Thyroid gland (tissue), 4 donors: ENCODE measurements at regions not wholly inside any gene's neighbourhood (a gene's known extent, or its start where the extent isn't known, plus 50 kb on each side); places are given as distances from the start of the nearest gene placed in this dataset.
"Not testable (repeated sequence)": the region's sequence is repeated elsewhere in the genome, so short reads cannot be mapped to it uniquely, and the experiment has no call there.

Source experiments
- DNase-seq, 2 donors: peaks; one replicate each; pipeline ENCODE4 v3.0.0-alpha.2; 2019
- H3K27ac ChIP-seq, 3 donors: fragments of 200-600 bp; sonication (generic); 1 replicate in 2 of 3; 2 replicates in 1 of 3; pipeline ENCODE4 v1.5.1; 2016 to 2019; ENCODE audit warnings: mild to moderate bottlenecking in 1 of 3, moderate library complexity in 1 of 3
- H3K27me3 ChIP-seq: fragments of 200-600 bp; sonication (generic); one replicate; pipeline ENCODE4 v1.5.1; 2019
- H3K36me3 ChIP-seq, 2 donors: fragments of 200-600 bp; sonication (generic); one replicate each; pipeline ENCODE4 v1.5.1; 2016 to 2019
- H3K4me1 ChIP-seq, 2 donors: fragments of 200-600 bp; sonication (generic); one replicate each; pipeline ENCODE4 v1.5.1; 2017 to 2019
- H3K4me3 ChIP-seq, 3 donors: fragments of 200-600 bp; sonication (generic); replicated peaks in 1 of 3; 1 replicate in 2 of 3; 2 replicates in 1 of 3; pipeline ENCODE4 v1.5.1; 2016; ENCODE audit warnings: mild to moderate bottlenecking in 1 of 3
- H3K9me3 ChIP-seq: fragments of 200-600 bp; sonication (generic); one replicate; pipeline ENCODE4 v1.5.1; 2017
- CTCF ChIP-seq, 6 experiments: fragments of 200-600 bp in 3 of 6; fragments of 450-650 bp in 3 of 6; sonication (generic) in 3 of 6; IDR thresholded peaks; one replicate each; pipeline ENCODE4 v1.5.1; 2016 to 2019; ENCODE audit warnings: antibody characterized with exemption in 6 of 6, mild to moderate bottlenecking in 2 of 6, inconsistent platforms in 1 of 6, moderate library complexity in 1 of 6
- POLR2A ChIP-seq, 2 donors: fragments of 450-650 bp; IDR thresholded peaks; one replicate each; pipeline ENCODE4 v1.6.1; 2017; ENCODE audit warnings: antibody characterized with exemption in 2 of 2, mild to moderate bottlenecking in 2 of 2, moderate library complexity in 1 of 2
- WGBS, 2 donors: methylation state at CpG; one replicate each; pipeline ENCODE4 v1.1.5; 2017; 5-methylcytosine and 5-hydroxymethylcytosine counted together
- intact Hi-C: fragments of 100-400 bp; cut with DNase I; formaldehyde crosslinking; loops from one replicate; pipeline ENCODE4 v1.15.1; 2023

DNA sequence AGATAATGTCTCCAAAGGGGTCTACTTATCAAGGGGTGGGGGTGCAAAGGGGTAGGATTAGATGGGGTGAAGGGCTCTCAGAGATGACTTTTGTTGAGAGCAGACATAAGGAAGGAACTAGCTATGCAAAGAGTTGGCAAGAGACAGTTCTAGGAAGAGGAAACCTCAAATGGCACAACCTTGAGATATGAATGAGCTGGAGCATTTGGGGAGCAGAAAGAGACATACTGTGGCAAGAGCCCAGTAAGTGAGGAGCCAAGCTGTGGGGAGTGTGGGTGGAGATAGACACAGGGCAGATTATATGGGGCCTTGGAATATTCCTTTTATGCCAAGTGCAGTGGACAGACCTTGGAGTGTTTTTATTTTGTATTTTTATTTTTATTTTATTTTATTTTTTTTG, 84.8 kb upstream of the BTG3 start:
- Histone ChIP-seq H3K4me1 (no peaks in the 10 kb centered on the region), H3K9me3 (no peaks in the 10 kb centered on the region), H3K27me3 (no peaks in the 10 kb centered on the region), H3K36me3 (no peaks in the 10 kb centered on the region), H3K27ac (no peak overlapping the region), H3K4me3 (no peak overlapping the region)
- intact Hi-C loops = no loop called here
- DNase-seq = no peak
- TF ChIP-seq CTCF (IDR thresholded peaks at IDR 0.05) (no peak), POLR2A (IDR thresholded peaks at IDR 0.05) (no peak)

- H3K9me3 ChIP-seq, DNase-seq, H3K27me3 ChIP-seq, H3K4me3 ChIP-seq, intact Hi-C loops, H3K36me3 ChIP-seq, H3K4me1 ChIP-seq, H3K27ac ChIP-seq: not testable (repeated sequence)
- 74 to 89% methylated on average over 8 to 9 of the region's 9 CpGs for WGBS, 2 donors
These were observed 81.7 kb upstream of the BTG3 start for GRCh38 chr21:17694416-17694815.

GRCh38 chr21:17693801-17694200, 81.1 kb upstream of the BTG3 start:
- DNase-seq = no peak
- Histone ChIP-seq H3K27ac (no peak overlapping the region), H3K4me1 (peaks cover 0 to 8% of the 10 kb centered on the region in 2 donors), H3K9me3 (no peaks in the 10 kb centered on the region), H3K36me3 (no peaks in the 10 kb centered on the region), H3K4me3 (no peak overlapping the region), H3K27me3 (no peaks in the 10 kb centered on the region)
- WGBS, 2 donors = 85 to 87% methylated on average over 8 of the region's 8 CpGs
- intact Hi-C loops = no loop called here
- no peak for TF ChIP-seq CTCF (IDR thresholded peaks at IDR 0.05)
- no peak for TF ChIP-seq POLR2A (IDR thresholded peaks at IDR 0.05)

DNA sequence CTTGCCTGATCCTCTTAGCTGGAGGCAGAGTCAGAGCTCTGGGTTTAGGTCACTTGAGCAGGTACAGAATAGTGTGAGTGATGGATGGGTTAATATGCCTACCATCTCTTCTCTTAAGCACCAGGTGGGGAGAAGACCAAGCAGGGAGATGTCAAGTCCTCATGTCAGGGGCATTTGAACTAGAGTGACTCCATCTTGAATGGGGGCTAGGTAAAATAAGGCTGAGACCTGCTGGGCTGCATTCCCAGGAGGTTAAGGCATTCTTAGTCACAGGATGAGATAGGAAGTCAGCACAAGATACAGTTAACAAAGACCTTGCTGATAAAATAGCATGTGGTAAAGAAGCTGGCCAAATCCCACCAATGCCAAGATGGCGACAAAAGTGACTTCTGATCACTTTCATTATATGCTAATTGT, 77.4 kb upstream of the BTG3 start:
- H3K4me1 ChIP-seq = peaks cover 0 to 9% of the 10 kb centered on the region in 2 donors
- no peak overlapping the region for H3K27ac ChIP-seq
- no peaks in the 10 kb centered on the region for H3K36me3 ChIP-seq
- H3K9me3 ChIP-seq = no peaks in the 10 kb centered on the region
- H3K27me3 ChIP-seq = no peaks in the 10 kb centered on the region
- H3K4me3 ChIP-seq = no peak overlapping the region
- WGBS, 2 donors = 86 to 100% methylated on average over 1 of the region's 1 CpG
- no peak for TF ChIP-seq CTCF (IDR thresholded peaks at IDR 0.05)
- no peak for TF ChIP-seq POLR2A (IDR thresholded peaks at IDR 0.05)
- intact Hi-C loops = no loop called here
- no peak for DNase-seq

GRCh38 chr21:17688912-17689874, 76.5 kb upstream of the BTG3 start:
- no peaks in the 10 kb centered on the region for H3K36me3 ChIP-seq
- intact Hi-C loops = no loop called here
- WGBS, 2 donors = 53 to 70% methylated on average over 11 to 12 of the region's 13 CpGs
- no peaks in the 10 kb centered on the region for H3K27me3 ChIP-seq
- no peak for TF ChIP-seq POLR2A (IDR thresholded peaks at IDR 0.05)
- TF ChIP-seq CTCF (IDR thresholded peaks at IDR 0.05) = no peak
- no peaks in the 10 kb centered on the region for H3K9me3 ChIP-seq
- H3K4me1 ChIP-seq = peaks cover 0 to 9% of the 10 kb centered on the region in 2 donors
- no peak overlapping the region for H3K4me3 ChIP-seq
- peak; percentile 68 to 81 for DNase-seq
- H3K27ac ChIP-seq = no peak overlapping the region
